Activated T-cell treated with anti-CD3 and anti-CD28 coated beads for 48 hours (primary cell): ENCODE measurements at regions not wholly inside any gene's neighbourhood (a gene's known extent, or its start where the extent isn't known, plus 50 kb on each side); places are given as distances from the start of the nearest gene placed in this dataset.

Source experiments
- DNase-seq: peaks from one replicate; pipeline ENCODE4 v3.0.0-alpha.2; 2020; ENCODE audit warnings: low read depth

- DNase-seq = no peak
Measured at GRCh38 chr18:77448046-77448445, 198.4 kb downstream of the GALR1 start.

DNA sequence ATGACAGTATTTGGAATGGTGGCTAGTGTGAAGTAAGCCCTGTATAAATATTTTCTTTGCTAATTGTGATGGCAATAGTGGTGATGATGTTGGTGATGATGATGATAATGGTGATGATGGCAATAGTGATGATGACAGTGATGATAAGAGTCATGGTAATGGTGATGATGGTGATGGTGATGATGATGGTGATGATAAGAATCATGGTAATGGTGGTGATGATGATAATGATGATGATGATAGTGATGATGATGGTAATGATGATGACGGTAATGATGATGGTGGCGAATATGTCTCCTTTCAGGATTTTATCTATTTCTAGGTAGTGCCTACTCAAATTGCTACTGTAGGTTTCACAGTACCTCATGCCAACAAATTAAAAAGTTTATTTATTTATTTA lies 205.4 kb downstream of the GALR1 start:
- no peak for DNase-seq

- DNase-seq = no peak
Measured at GRCh38 chr18:77457681-77458080, 208.0 kb downstream of the GALR1 start.

DNA sequence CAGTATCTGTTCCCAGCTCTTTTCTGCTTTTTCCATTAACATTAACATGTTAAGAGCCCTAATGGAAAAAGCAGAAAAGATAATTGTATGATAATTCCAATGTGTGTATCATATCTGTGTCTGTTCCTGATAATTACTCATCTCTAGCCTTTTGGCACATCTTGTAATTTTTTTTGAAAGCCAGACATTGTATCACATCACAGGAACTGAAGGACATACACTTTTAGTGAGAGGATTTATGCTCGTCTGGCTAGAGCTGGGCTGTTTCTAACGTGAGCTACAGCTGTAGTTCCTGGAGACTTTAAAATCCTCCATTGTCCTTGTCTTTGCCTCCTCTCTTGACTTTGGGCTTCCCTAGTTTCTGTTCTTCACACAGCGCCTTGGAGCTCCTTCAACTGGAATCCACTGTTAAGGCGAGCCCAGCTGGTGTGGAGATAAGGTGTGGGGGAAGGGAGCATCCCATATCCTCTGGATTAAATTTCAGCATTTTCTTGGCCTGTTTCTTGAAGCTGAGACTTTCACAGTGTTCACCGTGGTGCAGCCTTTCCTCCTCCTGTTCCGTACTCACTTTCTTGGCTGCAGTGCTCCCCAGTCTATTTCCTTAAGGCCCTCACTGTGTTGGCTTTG lies 211.5 kb downstream of the GALR1 start:
- no peak for DNase-seq

GRCh38 chr18:77464917-77465316 lies 215.3 kb downstream of the GALR1 start:
- no peak for DNase-seq

GRCh38 chr18:77466890-77467289 lies 217.2 kb downstream of the GALR1 start:
- no peak for DNase-seq

- DNase-seq = no peak
Measured at GRCh38 chr18:77469131-77469530, 219.5 kb downstream of the GALR1 start.

DNA sequence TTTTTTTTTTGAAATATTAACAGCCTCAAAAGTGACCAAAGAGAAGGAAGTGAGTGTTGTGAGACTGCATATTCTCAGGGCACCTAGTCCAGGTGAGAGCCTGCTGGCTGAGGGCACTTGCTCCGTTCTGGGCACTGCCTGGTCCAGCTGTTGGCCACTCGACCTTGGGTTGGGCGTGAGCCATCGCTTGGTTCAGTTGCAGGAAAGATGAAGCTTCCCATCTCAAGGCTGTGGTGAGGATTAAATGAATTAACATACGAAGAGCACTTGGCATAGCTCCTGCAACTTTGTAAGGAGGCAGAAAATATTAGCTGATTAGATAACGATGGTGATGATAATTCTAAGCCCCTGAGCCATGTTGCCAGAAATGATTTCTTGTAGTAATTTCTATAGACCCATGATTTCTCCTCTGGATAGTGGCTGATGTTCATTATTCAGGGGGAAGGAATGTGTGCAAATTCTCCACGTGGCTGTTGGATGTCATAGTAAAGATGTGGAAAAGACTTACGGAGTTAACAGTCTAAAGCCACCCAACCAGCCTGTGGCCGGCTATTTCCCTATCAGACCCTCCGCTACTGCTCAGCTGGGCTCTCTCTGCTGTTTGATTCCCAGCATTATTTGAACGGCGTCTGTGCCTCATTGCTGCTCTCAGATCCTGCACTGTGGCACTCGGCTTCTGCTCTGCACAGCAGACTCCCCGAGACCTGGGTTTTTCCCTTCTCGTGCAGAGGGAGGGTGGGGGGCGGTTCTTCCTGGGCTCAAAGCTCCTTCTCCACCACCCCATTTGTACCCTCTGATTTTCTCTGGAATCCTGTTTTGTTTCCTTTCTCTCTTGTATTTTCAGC lies 221.1 kb downstream of the GALR1 start:
- DNase-seq = no peak

DNA sequence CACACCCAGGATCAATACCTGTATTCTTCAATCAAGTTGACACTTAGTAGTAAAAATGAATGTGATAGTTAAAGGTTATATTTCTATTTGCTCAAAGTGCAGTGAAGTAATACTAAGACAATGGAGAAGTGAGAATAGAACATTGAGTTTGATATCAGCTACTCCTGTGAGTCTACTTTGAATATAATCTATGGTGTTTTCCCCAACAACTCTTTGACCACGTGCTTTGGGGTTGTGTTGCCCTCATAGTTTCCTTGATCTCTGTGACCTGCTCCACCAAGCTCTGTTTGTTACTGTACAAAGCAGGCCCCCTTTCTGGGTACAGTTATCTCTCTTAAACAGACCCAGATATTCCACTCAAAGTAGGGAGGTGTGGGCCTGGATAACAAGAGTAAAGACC lies 222.9 kb downstream of the GALR1 start:
- DNase-seq = no peak

DNA sequence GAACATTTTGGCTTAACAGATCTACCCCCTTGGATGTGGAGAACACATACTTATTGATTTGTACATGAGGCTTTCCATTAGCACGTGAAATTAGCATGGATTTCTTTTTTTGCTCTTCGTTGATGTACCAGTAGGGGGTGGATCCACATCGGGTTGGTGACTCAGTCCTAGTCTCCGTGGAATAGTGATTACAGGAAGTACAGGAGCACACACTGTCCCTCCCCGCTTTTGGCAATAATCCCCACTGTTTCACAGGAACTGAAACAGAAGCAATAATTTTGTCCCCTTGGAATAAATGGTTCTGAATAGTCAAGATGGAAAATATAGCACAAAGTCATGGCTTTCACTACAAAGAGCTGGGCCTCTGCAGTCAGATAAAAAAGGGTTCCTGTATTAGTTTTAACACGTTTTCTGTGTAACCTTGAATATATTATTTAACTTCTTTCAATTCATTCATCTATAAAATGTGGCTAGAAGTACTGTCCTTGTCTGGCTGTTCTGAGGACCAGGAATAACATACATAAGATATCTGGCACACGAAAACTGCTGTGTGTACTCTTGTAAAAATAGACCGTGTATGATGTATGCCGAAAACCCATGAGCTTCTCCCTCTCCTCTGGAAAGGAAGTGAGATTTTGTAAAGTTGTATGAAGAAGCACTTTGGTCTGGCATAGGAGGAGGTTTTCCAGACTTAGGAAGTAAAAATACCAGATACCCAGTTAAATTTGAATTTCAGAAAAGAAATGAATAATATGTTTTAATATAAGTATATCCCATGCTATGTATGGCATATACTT lies 229.2 kb downstream of the GALR1 start:
- no peak for DNase-seq

DNA sequence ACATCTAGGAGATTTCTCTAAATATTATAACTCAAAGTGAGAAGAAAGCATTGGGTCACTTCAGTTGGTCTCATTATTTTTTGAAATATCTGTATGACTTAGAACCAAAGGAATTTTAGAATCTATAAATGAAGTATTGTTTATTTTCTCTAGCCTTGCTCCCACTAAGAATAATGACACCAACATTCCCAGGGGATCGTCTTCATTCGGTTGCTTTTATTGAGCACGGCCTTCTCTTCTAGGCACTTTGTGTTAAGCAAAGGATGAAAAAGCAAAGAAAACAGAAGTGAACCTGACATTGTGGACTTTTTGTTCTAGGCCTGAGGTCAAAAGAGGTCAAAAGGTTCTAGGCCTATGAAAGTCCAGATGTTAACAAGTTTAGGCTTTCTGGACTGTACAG lies 231.9 kb downstream of the GALR1 start:
- no peak for DNase-seq

DNA sequence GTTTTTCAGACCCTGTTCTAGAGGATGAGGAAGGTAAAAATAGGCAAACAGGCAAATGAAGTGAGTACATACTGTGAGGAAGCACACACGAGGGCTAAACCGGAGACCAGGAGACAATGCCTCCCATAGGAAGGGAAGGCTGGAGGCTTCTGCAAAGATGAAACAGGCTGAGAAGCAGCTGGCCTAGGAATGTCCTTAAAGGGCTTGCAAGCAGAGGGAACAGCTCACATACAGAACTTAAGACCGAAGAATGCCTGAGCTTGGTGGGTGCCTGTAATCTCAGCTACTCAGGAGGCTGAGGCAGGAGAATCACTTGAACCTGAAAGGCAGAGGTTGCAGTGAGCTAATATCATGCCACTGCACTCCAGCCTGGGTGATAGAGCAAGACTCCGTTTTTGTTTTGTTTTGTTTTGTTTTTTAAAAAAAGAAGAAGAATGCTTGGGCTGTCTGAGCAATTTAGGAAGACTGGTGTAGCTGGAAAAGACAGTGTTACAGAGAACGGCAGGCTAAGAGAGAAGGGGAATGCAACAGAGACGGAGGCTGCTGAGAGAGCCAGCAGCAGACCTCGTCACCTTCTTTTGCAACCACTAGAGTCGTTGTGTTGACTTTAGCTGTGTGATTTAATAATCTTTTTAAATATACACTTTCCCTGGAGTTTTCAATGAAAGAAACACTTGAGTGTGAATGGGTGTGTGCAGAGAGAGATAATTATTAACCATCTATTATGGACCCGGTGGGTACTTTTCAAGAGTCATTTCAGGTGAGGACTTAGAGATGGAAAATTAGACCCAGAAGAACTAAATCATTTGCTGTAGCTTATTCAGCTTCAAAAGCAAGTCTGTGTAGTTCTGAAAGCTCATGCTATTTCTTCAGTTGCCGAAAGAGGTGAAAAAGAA lies 232.8 kb downstream of the GALR1 start:
- no peak for DNase-seq

DNA sequence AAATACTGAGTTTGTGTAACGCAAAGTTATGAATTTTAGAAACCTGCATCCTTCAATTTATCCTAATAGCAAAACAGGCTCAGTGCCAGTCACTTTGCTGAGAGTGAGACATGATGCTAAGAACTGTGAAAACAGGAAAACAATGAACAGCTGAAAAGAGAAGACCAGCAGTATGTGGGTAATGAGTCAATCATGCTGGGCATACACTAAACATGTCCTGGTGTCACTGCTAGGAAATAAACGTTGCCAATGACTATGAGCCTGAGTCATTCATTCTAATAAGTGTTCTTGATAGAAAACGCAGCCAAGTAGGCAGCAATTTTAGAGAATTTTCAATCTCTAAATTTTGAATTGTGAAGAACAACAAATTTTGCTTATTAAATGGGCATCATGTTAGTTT lies 237.3 kb downstream of the GALR1 start:
- no peak for DNase-seq

DNA sequence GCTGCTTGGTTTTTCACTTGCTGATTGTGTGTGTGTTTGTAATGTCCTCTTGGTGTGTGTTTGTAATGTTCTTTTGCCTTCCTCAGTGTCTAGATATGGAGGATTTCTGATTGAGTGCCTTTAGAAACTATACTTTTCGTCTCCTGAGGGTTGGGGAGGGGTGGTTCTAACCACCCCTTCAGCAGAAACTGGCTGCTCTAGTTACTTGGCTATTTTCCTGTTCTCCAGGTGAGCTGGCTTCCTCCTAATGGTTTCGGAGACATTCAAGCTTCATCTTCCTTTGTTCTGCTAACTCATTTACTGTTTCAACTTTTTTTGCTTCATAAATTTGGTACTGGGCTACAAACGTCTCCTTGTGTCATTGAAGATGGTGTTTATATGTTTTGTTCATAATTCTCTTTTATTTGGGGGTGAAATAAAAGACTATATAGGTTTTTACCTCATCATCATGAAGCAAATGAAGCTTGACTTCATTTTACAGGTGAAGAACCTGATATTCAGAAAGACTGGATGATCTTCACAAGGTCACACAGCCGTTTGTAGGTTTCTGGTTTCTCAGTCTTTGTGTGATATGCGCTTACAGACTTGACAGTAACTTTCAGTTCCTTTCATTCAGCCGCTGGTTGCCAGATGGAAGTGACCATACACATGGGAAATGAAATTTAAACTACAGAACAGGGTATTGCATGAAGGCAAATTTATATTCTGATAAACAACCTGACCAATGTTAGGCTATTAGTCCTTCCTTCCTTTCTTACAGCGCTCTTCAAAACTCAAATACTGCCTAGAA lies 238.5 kb downstream of the GALR1 start:
- DNase-seq = no peak

DNA sequence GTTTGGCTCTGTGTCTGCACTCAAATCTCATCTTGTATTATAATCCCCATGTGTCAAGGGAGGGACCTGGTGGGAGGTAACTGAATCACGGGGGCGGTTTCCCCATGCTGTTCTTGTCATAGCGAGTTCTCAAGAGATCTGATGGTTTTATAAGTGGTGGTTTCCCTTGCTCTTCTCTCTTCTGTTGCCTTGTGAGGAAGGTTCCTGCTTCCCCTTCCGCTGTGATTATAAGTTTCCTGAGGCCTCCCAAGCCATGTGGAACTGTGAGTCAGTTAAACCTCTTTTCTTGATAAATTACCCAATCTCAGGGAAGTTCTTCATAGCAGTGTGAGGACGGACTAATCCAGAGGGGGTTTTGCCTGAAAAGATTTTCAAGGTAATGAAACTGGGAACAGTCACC lies 245.4 kb downstream of the GALR1 start:
- no peak for DNase-seq

- DNase-seq = no peak
Measured at GRCh38 chr18:77495982-77496690, 246.5 kb downstream of the GALR1 start.

GRCh38 chr18:77501266-77501665 lies 251.6 kb downstream of the GALR1 start:
- no peak for DNase-seq

GRCh38 chr18:77505499-77505898 lies 255.9 kb downstream of the GALR1 start:
- no peak for DNase-seq

- DNase-seq = no peak
Measured at GRCh38 chr18:77512152-77512551, 262.5 kb downstream of the GALR1 start.

DNA sequence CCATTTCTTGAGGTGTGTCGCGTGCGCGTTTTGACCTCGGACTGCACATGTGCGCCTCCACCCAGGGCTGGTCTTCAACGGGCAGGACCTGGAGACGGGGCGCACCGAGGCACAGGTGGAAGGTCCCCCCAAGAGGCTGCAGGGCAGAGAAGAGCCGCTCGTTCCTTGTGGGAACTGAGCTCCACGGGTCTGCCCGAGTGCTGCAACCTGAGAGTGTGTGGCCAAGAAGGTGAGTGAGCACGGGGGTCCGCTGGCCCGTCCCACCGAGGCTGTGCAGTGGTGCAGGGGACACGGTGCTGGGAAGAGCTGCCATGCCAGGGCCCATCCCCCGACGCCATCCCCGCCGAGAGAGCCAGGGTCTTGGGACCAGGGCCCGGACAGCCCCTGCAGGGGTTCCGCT lies 268.3 kb downstream of the GALR1 start:
- DNase-seq = no peak
